Psoas muscle (tissue), 7 donors: ENCODE measurements at regions not wholly inside any gene's neighbourhood (a gene's known extent, or its start where the extent isn't known, plus 50 kb on each side); places are given as distances from the start of the nearest gene placed in this dataset.
A peak's percentile ranks its signal among the peaks of the same experiment; 100 is the strongest.

Experiments
- ATAC-seq, 4 donors: fragments of 200-7000 bp; cut with Tn5 transposase; one replicate each; pipeline ENCODE4 v1.9.1; 2020; ENCODE audit warnings: moderate library complexity in 3 of 4, mild to moderate bottlenecking in 2 of 4
- DNase-seq, 2 donors: peaks; one replicate each; pipeline ENCODE4 v3.0.0-alpha.2; 2020
- H3K27ac ChIP-seq: fragments of 200-600 bp; one replicate; pipeline ENCODE4 v1.8.0; 2022
- H3K27me3 ChIP-seq, 3 donors: fragments of 200-600 bp in 1 of 3; one replicate each; pipeline versions ENCODE4 v1.6.1 to v1.8.0; 2013 to 2022; ENCODE audit warnings: low read length in 2 of 3, mild to moderate bottlenecking in 2 of 3, moderate library complexity in 1 of 3; ENCODE audit not compliant: insufficient read depth in 3 of 3
- H3K36me3 ChIP-seq, 2 donors: fragments of 200-600 bp in 1 of 2; one replicate each; pipeline versions ENCODE4 v1.6.1 to v1.8.0; 2013 to 2022; ENCODE audit warnings: low read depth in 1 of 2, mild to moderate bottlenecking in 1 of 2, moderate library complexity in 1 of 2; ENCODE audit not compliant: insufficient read depth in 1 of 2
- H3K4me1 ChIP-seq: fragments of 200-600 bp; one replicate; pipeline ENCODE4 v1.8.0; 2022
- H3K4me3 ChIP-seq: fragments of 200-600 bp; one replicate; pipeline ENCODE4 v1.8.0; 2022; ENCODE audit warnings: mild to moderate bottlenecking
- H3K9me3 ChIP-seq: fragments of 200-600 bp; one replicate; pipeline ENCODE4 v1.8.0; 2022
- WGBS, 3 donors: extraction: QIAGEN DNeasy Blood & Tissue Kit; methylation state at CpG; one replicate each; pipeline versions ENCODE4 v1.1.6 to v1.1.7; 2013; 5-methylcytosine and 5-hydroxymethylcytosine counted together
- intact Hi-C, 2 donors: fragments of 100-400 bp; cut with DNase I; formaldehyde crosslinking; loops; one replicate each; pipeline versions ENCODE4 v1.11.0 to v1.14.2; 2022
- TF ChIP-seq, protein P1 (sequence below): fragments of 200-600 bp; IDR thresholded peaks from one replicate; pipeline ENCODE4 v1.8.0; 2022; ENCODE audit warnings: antibody characterized with exemption
- donor health status: healthy with polysubstance abuse.
- donor health status: DM: no; HTN: no; CAD: no; lungs with moderate emphysema.
- donor health status: Bipolar disorder and iron deficiency.
- donor health status: healthy.
- donor health status: DM: yes; HTN: yes; CAD: no.
- donor health status: DM: no; HTN: no; CAD: no.
- donor health status: DM: yes; HTN: yes; CAD: no.

DNA sequence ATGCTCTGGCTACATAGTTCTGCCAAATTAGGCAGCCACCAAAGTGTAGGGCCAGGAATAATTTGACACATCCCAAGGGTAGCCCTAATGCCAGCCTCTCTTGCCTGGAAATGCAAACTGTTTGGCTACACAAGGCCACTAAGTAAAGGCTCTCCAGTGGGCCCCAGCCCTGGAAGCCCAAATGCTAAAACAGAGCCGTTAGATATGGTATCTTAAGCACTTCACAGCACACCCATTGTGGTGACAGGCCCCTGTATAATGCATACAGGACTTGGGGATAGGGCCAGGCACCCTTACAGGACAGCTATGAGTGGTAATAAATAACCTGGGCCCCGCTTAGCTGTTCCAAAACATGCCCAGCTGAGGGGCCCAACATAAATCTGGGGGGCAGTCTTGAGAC is 623.9 kb downstream of the BCOR start:
- Histone ChIP-seq H3K27me3 (peaks cover 0 to 7% (median 0%) of the 10 kb centered on the region in 3 donors), H3K27ac (no peak overlapping the region), H3K9me3 (no peaks in the 10 kb centered on the region), H3K4me3 (no peak overlapping the region), H3K36me3 (no peaks in the 10 kb centered on the region), H3K4me1 (no peaks in the 10 kb centered on the region)
- WGBS, 3 donors = 58 to 100% (median 73%) methylated on average over 2 of the region's 2 CpGs
- intact Hi-C loops = no loop called here
- ATAC-seq = no peak
- DNase-seq = no peak
- TF ChIP-seq, protein P1, sequence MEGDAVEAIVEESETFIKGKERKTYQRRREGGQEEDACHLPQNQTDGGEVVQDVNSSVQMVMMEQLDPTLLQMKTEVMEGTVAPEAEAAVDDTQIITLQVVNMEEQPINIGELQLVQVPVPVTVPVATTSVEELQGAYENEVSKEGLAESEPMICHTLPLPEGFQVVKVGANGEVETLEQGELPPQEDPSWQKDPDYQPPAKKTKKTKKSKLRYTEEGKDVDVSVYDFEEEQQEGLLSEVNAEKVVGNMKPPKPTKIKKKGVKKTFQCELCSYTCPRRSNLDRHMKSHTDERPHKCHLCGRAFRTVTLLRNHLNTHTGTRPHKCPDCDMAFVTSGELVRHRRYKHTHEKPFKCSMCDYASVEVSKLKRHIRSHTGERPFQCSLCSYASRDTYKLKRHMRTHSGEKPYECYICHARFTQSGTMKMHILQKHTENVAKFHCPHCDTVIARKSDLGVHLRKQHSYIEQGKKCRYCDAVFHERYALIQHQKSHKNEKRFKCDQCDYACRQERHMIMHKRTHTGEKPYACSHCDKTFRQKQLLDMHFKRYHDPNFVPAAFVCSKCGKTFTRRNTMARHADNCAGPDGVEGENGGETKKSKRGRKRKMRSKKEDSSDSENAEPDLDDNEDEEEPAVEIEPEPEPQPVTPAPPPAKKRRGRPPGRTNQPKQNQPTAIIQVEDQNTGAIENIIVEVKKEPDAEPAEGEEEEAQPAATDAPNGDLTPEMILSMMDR = no peak

GRCh38 chrX:39475372-39475771 is 622.4 kb downstream of the BCOR start:
- DNase-seq (no peak), ATAC-seq (no peak)
- no peaks in the 10 kb centered on the region for H3K4me1 ChIP-seq
- intact Hi-C loops = no loop called here
- no peaks in the 10 kb centered on the region for H3K9me3 ChIP-seq
- no peak overlapping the region for H3K4me3 ChIP-seq
- TF ChIP-seq, protein P1 = no peak
- H3K36me3 ChIP-seq = no peaks in the 10 kb centered on the region
- H3K27ac ChIP-seq = no peak overlapping the region
- whole genome bisulfite sequencing, 3 donors = 44 to 63% (median 60%) methylated on average over 5 of the region's 5 CpGs
- H3K27me3 ChIP-seq = peaks cover 0 to 8% (median 0%) of the 10 kb centered on the region in 3 donors

DNA sequence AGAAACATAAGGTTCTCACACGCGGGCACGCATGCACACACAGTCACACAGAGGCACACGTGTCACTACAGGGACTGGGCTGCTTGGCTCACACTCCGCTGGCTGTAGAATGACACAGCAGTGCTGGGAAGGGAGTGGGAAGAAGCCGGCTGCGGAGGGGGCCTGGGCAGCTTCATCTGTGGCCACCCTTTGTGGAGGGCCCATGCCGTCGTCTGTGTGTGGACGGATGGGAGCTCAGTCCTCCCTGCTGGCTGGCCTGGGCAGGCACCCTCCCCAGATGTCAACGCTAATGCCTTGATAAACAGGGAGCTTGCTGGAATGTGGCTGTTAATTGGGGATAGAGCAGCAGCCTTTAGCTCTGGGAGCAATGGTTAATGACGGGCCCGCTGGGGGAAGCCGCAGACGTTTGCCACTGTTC is 621.1 kb downstream of the BCOR start:
- no peak overlapping the region for H3K27ac ChIP-seq
- H3K27me3 ChIP-seq = peaks cover 0 to 8% (median 0%) of the 10 kb centered on the region in 3 donors
- no peaks in the 10 kb centered on the region for H3K36me3 ChIP-seq
- DNase-seq (no peak), ATAC-seq (peak in 3 of 4 donors; percentile 21 to 42 (median 26))
- WGBS, 3 donors = 60 to 70% (median 63%) methylated on average over 15 of the region's 15 CpGs
- TF ChIP-seq, protein P1 = no peak
- H3K4me3 ChIP-seq = no peak overlapping the region
- no peaks in the 10 kb centered on the region for H3K9me3 ChIP-seq
- intact Hi-C loops = no loop called here
- no peaks in the 10 kb centered on the region for H3K4me1 ChIP-seq

GRCh38 chrX:39477031-39477761 is 620.6 kb downstream of the BCOR start:
- TF ChIP-seq, protein P1 = no peak
- intact Hi-C loops = no loop called here
- Histone ChIP-seq H3K4me1 (no peaks in the 10 kb centered on the region), H3K27me3 (peaks cover 0 to 8% (median 0%) of the 10 kb centered on the region in 3 donors), H3K4me3 (no peak overlapping the region), H3K9me3 (no peaks in the 10 kb centered on the region), H3K36me3 (no peaks in the 10 kb centered on the region), H3K27ac (no peak overlapping the region)
- WGBS, 3 donors = 62 to 69% (median 69%) methylated on average over 13 to 17 of the region's 17 CpGs
- ATAC-seq (peak in 1 of 4 donors; percentile 44), DNase-seq (peak; percentile 15 to 52)

DNA sequence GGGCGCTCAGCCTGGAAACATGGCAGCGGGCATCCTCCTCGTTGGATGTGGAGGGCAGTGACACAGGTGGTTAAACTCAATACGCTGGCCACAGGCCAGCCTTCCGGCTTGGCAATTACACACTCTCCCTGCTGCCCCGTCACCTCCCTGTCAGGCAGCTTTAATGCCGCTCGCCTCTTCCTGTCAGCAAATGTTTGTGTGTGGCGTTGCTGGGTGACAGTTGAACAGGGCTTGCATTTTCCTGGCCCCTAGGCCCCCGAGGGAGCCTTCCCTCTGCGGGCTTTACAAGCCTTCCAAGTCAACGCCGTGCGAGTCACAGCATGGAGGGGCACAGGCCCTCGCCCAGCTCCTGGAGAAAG is 620.0 kb downstream of the BCOR start:
- 12 to 28% (median 14%) methylated on average over 6 to 15 of the region's 15 CpGs for WGBS, 3 donors
- Histone ChIP-seq H3K4me3 (no peak overlapping the region), H3K36me3 (no peaks in the 10 kb centered on the region), H3K9me3 (no peaks in the 10 kb centered on the region), H3K27me3 (peaks cover 0 to 8% (median 0%) of the 10 kb centered on the region in 3 donors), H3K4me1 (no peaks in the 10 kb centered on the region), H3K27ac (no peak overlapping the region)
- peak; percentile 69 to 86 (median 78) for ATAC-seq
- DNase-seq = peak; percentile 35 to 68
- TF ChIP-seq, protein P1 = no peak
- intact Hi-C loops = no loop called here
